Activated naive CD4-positive, alpha-beta T cell treated with anti-CD3 and anti-CD28 coated beads, Interleukin-2, amount 50 U/mL, for 16 hours (primary cell): ENCODE measurements at regions not wholly inside any gene's neighbourhood (a gene's known extent, or its start where the extent isn't known, plus 50 kb on each side); places are given as distances from the start of the nearest gene placed in this dataset.

Source experiments
- DNase-seq: peaks from one replicate; pipeline ENCODE4 v3.0.0-alpha.2; 2020

- DNase-seq, result no peak
Measured at GRCh38 chr5:38207343-38207742, 51.0 kb upstream of the EGFLAM start.

GRCh38 chr5:38202741-38203140 lies 55.6 kb upstream of the EGFLAM start:
- DNase-seq, result no peak

- DNase-seq, result no peak
Measured at GRCh38 chr5:38200872-38201557, 57.3 kb upstream of the EGFLAM start.

- DNase-seq, result no peak
Measured at GRCh38 chr5:38197118-38197517, 61.2 kb upstream of the EGFLAM start.

DNA sequence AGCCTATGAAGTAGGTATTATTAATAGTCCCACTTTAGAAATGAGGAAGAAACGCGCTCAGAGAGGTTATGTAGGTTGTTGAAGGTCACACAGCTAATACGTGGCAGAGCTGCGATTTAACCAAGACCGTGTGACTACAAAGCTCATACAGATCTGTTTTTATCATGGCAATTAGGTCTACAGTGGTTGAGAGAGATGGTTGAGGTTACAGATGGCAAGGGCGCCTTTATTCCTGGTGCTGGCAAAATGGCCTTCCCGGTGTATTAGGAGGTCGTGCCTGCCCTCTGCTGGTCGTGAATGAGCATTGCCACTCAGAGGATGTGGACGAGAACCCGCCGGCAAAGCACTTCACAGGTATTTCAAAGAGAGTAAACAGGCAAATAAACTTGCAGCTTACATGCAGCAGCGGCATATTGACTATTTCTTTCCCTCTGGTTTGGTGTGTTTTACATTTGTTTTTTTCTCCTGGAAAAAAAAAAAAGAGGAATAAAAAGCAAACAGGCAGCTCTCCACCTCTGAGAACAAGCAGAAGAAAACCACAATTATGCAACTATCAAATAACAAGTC lies 65.3 kb upstream of the EGFLAM start:
- DNase-seq, result peak; percentile 47

GRCh38 chr5:38191693-38192092 lies 66.7 kb upstream of the EGFLAM start:
- no peak for DNase-seq

- no peak for DNase-seq
Measured at GRCh38 chr5:38190111-38190510, 68.2 kb upstream of the EGFLAM start.

GRCh38 chr5:38189081-38189504 lies 69.3 kb upstream of the EGFLAM start:
- no peak for DNase-seq

- DNase-seq, result no peak
Measured at GRCh38 chr5:38188591-38188990, 69.8 kb upstream of the EGFLAM start.

DNA sequence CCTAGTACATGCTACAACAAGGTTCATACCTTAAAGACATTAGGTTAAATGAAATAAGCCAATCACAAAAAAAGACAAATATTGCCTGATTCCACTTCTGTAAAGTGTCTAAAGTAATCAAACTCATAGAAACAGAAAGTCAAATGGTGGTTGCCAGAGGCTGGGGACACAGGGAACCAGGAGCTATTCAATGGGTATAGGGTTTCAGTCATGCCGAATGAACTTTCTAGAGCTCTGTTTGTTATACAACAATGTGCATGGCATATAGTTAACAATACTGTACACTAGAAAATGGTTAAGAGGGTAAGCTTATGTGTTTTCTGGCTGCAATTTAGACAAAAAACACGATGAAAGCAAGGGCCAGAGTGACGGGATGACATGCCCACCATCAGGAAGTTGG lies 70.8 kb upstream of the EGFLAM start:
- no peak for DNase-seq

- no peak for DNase-seq
Measured at GRCh38 chr5:38184627-38185026, 73.7 kb upstream of the EGFLAM start.

- DNase-seq, result no peak
Measured at GRCh38 chr5:38182991-38183390, 75.4 kb upstream of the EGFLAM start.

GRCh38 chr5:38168029-38168428 lies 90.3 kb upstream of the EGFLAM start:
- no peak for DNase-seq

DNA sequence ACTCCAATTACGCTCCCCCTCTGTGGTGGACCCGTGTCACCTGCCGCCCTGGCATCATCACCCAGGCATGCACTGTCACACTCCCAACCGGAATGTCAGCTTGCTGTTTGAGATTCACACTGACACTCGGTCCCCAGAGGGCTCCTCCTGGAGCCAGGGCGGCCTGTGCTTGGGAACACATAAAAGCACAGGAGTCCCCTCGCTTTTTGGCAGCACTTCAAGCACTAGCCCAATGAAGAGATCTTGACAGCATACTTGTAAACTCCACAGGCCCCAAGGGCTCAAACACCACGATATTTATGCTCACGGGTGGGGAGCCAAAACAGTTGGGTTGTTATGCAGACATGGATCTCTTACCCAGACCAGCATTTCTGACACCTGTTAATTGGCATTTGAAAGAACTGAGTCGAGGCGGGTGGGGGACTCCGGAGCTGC lies 90.8 kb upstream of the EGFLAM start:
- no peak for DNase-seq

- DNase-seq, result no peak
Measured at GRCh38 chr5:38166832-38167231, 91.5 kb upstream of the EGFLAM start.

DNA sequence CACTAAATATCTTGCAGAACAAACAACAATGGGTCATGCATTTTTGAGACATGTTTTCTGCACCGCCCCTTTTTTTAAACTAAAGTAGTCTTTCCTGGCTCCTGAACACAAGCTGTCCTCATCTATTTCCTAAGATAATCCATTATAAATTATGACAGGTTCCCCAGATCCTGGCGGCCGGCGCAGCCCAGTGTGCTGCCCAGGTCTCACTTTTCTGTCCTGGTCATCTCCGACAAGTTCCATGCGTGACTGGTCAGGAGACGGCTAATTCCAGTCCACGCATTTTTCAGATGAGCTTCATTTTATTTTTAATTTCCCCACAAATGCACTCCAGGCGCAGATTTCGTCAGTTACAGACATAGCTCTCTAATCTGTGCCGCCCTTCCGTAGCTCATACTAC lies 92.9 kb upstream of the EGFLAM start:
- no peak for DNase-seq

- DNase-seq, result no peak
Measured at GRCh38 chr5:38164776-38165399, 93.5 kb upstream of the EGFLAM start.

DNA sequence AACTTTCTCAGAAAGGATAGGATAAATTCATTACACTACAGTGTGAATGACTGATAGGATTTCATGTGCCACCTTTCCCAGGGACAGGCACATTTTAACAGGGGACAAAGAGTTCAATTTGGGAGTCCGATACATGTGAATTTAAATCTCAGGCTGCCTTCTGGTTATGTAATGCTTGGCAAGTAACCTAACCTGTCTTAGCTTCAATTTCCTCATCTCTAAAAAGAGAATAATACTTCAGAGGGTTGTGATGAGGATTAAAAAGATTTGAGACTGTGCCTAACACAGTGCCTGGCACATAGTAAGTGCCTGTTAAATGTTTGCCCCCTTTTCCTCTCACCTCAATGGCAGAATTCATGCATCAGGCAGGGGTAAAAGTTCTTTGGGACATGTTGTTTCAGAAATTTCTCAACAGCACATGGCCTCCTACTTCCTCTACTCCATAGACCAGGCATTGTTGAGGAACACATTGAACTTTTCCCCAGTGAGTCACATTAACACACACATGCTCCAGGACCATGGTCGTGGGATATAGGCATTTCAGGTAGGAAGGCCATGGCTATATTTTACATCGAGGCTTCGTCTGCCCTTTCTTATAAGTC lies 94.6 kb upstream of the EGFLAM start:
- no peak for DNase-seq

DNA sequence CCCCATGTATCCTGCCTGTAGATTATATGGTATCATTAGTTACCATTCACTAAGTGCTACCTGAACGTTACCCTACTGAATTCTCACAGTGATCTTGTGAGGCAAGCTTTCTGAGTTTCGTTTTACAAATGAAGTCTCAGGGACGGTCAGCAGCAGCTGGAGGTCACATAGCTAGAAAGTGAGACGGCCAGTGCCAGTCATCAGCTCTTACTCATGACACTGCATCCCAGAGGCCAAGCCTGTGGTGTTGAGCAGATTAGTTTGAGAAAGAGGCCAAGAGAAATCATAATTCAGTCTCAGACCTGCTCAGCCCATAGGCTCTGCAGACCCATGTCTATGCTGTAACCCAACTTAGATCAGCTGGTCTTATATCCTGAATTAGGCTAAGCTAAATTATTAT lies 95.7 kb upstream of the EGFLAM start:
- no peak for DNase-seq

DNA sequence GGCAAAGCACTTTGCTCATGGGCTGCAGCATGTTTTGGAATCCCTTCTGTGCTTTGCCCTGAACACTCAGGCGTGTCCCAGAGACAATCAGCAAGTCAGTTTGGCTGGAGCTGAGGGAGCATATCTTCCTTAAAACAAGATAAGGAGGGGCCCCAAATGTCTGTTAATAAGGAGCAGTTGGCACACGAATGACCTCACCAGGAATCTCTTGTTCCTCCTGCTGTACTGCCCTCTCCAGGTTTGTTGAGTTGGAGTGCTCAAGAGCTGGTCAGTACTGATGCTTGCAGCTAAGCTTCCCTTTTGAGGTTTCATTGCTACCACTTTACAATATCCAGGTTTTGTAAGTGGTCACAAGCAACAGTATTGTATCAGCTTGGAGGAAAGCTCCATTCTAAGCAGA lies 101.3 kb upstream of the EGFLAM start:
- no peak for DNase-seq

DNA sequence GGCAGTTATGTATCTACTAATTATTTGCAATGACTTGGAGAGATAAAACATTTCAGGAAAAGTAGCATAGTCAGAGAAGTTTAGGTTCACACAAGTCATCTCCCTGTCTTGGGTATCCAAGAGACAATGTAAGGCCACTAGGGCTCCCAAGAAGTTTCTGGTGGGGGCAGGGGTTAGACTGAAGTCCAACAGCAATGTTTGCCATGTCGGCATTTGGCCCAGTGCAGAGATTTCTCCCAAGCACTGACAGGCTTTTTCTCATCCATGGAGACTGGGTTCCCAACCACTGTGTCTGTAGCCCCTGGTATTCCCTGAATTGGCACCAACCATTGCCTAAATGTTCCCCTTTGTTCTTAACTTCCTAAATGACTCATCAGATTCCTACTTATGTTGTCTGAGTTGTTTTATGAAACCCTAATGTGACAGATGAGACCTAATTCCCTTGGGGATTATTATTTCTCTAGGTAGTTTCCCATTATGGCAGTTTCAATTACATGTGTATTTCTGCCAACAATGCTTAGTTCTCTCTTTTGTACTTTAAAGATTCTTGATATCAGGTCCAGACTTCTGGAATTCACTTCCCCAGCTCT lies 103.6 kb upstream of the EGFLAM start:
- DNase-seq, result no peak

GRCh38 chr5:38151878-38152277 lies 106.5 kb upstream of the EGFLAM start:
- DNase-seq, result no peak

- DNase-seq, result no peak
Measured at GRCh38 chr5:38149815-38150195, 108.6 kb upstream of the EGFLAM start.
